Activated CD4-positive, alpha-beta T cell treated with anti-CD3 and anti-CD28 coated beads, Interleukin-10, Interleukin-2, amounts not matched to agents 100 ng/mL and 50 ng/mL, durations not matched to agents 16 hours and 8 hours (primary cell): ENCODE measurements at regions not wholly inside any gene's neighbourhood (a gene's known extent, or its start where the extent isn't known, plus 50 kb on each side); places are given as distances from the start of the nearest gene placed in this dataset.

Source experiments
- DNase-seq: peaks from one replicate; pipeline ENCODE4 v3.0.0-alpha.2; 2020

GRCh38 chr6:121499666-121500065 lies 64.2 kb downstream of the GJA1 start:
- DNase-seq = no peak

- DNase-seq = no peak
Observed at GRCh38 chr6:121503589-121503991, 68.1 kb downstream of the GJA1 start.

- DNase-seq = peak; percentile 10
Observed at GRCh38 chr6:121504227-121504626, 68.8 kb downstream of the GJA1 start.

- DNase-seq = no peak
Observed at GRCh38 chr6:121505284-121505683, 69.8 kb downstream of the GJA1 start.

GRCh38 chr6:121506761-121507754 lies 71.6 kb downstream of the GJA1 start:
- no peak for DNase-seq

- no peak for DNase-seq
Observed at GRCh38 chr6:121510568-121511177, 75.2 kb downstream of the GJA1 start.

GRCh38 chr6:121515630-121516265 lies 80.3 kb downstream of the GJA1 start:
- DNase-seq = no peak

- no peak for DNase-seq
Observed at GRCh38 chr6:121516331-121516730, 80.9 kb downstream of the GJA1 start.

GRCh38 chr6:121520337-121521163 lies 85.1 kb downstream of the GJA1 start:
- DNase-seq = no peak

- DNase-seq = no peak
Observed at GRCh38 chr6:121521164-121521555, 85.7 kb downstream of the GJA1 start.

GRCh38 chr6:121522265-121522664 lies 86.8 kb downstream of the GJA1 start:
- DNase-seq = no peak

- DNase-seq = no peak
Observed at GRCh38 chr6:121522771-121523386, 87.4 kb downstream of the GJA1 start.

GRCh38 chr6:121523628-121524027 lies 88.2 kb downstream of the GJA1 start:
- DNase-seq = no peak

- DNase-seq = no peak
Observed at GRCh38 chr6:121526282-121526681, 90.8 kb downstream of the GJA1 start.

- DNase-seq = no peak
Observed at GRCh38 chr6:121531658-121532169, 96.3 kb downstream of the GJA1 start.

- no peak for DNase-seq
Observed at GRCh38 chr6:121533321-121533841, 97.9 kb downstream of the GJA1 start.

- no peak for DNase-seq
Observed at GRCh38 chr6:121535777-121536176, 100.3 kb downstream of the GJA1 start.

GRCh38 chr6:121536345-121536744 lies 100.9 kb downstream of the GJA1 start:
- no peak for DNase-seq

- no peak for DNase-seq
Observed at GRCh38 chr6:121539439-121539838, 104.0 kb downstream of the GJA1 start.

GRCh38 chr6:121540210-121540609 lies 104.8 kb downstream of the GJA1 start:
- no peak for DNase-seq

- DNase-seq = no peak
Observed at GRCh38 chr6:121544691-121545090, 109.2 kb downstream of the GJA1 start.

- DNase-seq = no peak
Observed at GRCh38 chr6:121548131-121548530, 112.7 kb downstream of the GJA1 start.
